ENCODE measurements at regions not wholly inside any gene's neighbourhood (a gene's known extent, or its start where the extent isn't known, plus 50 kb on each side); places are given as distances from the start of the nearest gene placed in this dataset.

GRCh38 chr9:10806868-10807267 is 194.1 kb upstream of the PTPRD start:
- DNase-seq: no peak
- H3K9me3 ChIP-seq (ENCODE audit: control extremely low read depth in 1 of 5, control insufficient read depth in 4 of 5, insufficient read depth in 2 of 5, low read depth in 1 of 5, low read length in 4 of 5): peaks cover 0 to 2% (median 0%) of the 10 kb centered on the region in 5 experiments
- H3K4me3 ChIP-seq (ENCODE audit: control insufficient read depth in 1 of 7, extremely low read depth in 1 of 7, insufficient read depth in 4 of 7, low read depth in 2 of 7, low read length in 6 of 7): no peak overlapping the region
- POLR2A ChIA-PET: no interaction called here
- CTCF ChIA-PET: interaction anchor here (0.6 kb wide), 1 partner anchor 79 kb away, joined by 4 read pairs; no protein-coding TSS in a partner anchor
- H3K27me3 ChIP-seq (replicated peaks in 2 of 5; ENCODE audit: control insufficient read depth in 4 of 5, insufficient read depth in 5 of 5, low read length in 4 of 5): no peaks in the 10 kb centered on the region
- 100% methylated on average over 2 of the region's 3 CpGs for WGBS (ENCODE audit: insufficient coverage)
- H3K4me1 ChIP-seq (ENCODE audit: control extremely low read depth in 1 of 4, control insufficient read depth in 4 of 4, insufficient read depth in 4 of 4, low read length in 3 of 4): no peaks in the 10 kb centered on the region
- no peaks in the 10 kb centered on the region for H3K36me3 ChIP-seq (ENCODE audit: control insufficient read depth in 4 of 4, insufficient read depth in 4 of 4, low read length in 3 of 4)
- H3K27ac ChIP-seq (ENCODE audit: insufficient read depth in 1 of 2, low read depth in 1 of 2, low read length in 2 of 2, poor library complexity in 1 of 2, severe bottlenecking in 2 of 2): no peak overlapping the region

GRCh38 chr9:10818206-10818605 is 205.4 kb upstream of the PTPRD start:
- Histone ChIP-seq H3K27me3 (replicated peaks in 2 of 5; ENCODE audit: control insufficient read depth in 4 of 5, insufficient read depth in 5 of 5, low read length in 4 of 5) (no peaks in the 10 kb centered on the region), H3K27ac (ENCODE audit: insufficient read depth in 1 of 2, low read depth in 1 of 2, low read length in 2 of 2, poor library complexity in 1 of 2, severe bottlenecking in 2 of 2) (no peak overlapping the region), H3K4me1 (ENCODE audit: control extremely low read depth in 1 of 4, control insufficient read depth in 4 of 4, insufficient read depth in 4 of 4, low read length in 3 of 4) (no peaks in the 10 kb centered on the region), H3K36me3 (ENCODE audit: control insufficient read depth in 4 of 4, insufficient read depth in 4 of 4, low read length in 3 of 4) (no peaks in the 10 kb centered on the region), H3K9me3 (ENCODE audit: control extremely low read depth in 1 of 5, control insufficient read depth in 4 of 5, insufficient read depth in 2 of 5, low read depth in 1 of 5, low read length in 4 of 5) (peaks cover 0 to 2% (median 0%) of the 10 kb centered on the region in 5 experiments), H3K4me3 (ENCODE audit: control insufficient read depth in 1 of 7, extremely low read depth in 1 of 7, insufficient read depth in 4 of 7, low read depth in 2 of 7, low read length in 6 of 7) (no peak overlapping the region)
- ChIA-PET POLR2A (no interaction called here), CTCF (no interaction called here)
- WGBS (ENCODE audit: insufficient coverage): no CpG with 5 or more reads among the region's 1 CpG
- peak in 2 of 3 donors; percentile 51 to 66 for DNase-seq

DNA sequence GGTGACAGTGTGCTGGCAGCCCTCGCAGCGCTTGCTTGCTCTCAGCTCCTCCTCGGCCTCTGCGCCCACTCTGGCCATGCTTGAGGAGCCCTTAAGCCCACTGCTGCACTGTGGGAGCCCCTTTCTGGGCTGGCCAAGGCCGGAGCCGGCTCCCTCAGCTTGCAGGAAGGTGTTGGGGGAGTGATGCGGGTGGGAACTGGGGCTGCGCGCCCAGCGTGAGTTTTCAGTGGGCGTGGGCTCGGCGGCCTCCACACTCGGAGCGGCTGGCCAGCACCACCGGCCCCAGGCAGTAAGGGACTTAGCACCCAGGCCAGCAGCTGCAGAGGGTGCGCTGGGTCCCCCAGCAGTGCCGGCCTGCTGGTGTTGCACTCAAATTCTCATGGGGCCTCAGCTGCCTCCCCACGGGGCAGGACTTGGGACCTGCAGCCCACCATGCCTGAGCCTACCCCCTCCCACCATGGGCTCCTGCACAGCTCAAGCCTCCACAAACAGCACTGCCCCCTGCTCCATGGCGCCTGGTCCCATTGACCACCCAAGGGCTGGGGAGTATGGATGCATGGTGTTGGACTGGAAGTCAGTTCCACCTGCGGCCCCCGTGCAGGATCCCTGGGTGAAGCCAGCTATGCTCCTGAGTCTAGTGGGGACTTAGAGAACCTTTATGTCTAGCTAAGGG is 223.1 kb upstream of the PTPRD start:
- Histone ChIP-seq H3K27ac (ENCODE audit: insufficient read depth in 1 of 2, low read depth in 1 of 2, low read length in 2 of 2, poor library complexity in 1 of 2, severe bottlenecking in 2 of 2) (no peak overlapping the region), H3K36me3 (ENCODE audit: control insufficient read depth in 4 of 4, insufficient read depth in 4 of 4, low read length in 3 of 4) (no peaks in the 10 kb centered on the region), H3K27me3 (replicated peaks in 2 of 5; ENCODE audit: control insufficient read depth in 4 of 5, insufficient read depth in 5 of 5, low read length in 4 of 5) (no peaks in the 10 kb centered on the region), H3K4me1 (ENCODE audit: control extremely low read depth in 1 of 4, control insufficient read depth in 4 of 4, insufficient read depth in 4 of 4, low read length in 3 of 4) (no peaks in the 10 kb centered on the region), H3K9me3 (ENCODE audit: control extremely low read depth in 1 of 5, control insufficient read depth in 4 of 5, insufficient read depth in 2 of 5, low read depth in 1 of 5, low read length in 4 of 5) (no peaks in the 10 kb centered on the region), H3K4me3 (ENCODE audit: control insufficient read depth in 1 of 7, extremely low read depth in 1 of 7, insufficient read depth in 4 of 7, low read depth in 2 of 7, low read length in 6 of 7) (no peak overlapping the region)
- no peak for DNase-seq
- WGBS (ENCODE audit: insufficient coverage): 91% methylated on average over 17 of the region's 22 CpGs
- CTCF ChIA-PET: no interaction called here
- POLR2A ChIA-PET: no interaction called here

GRCh38 chr9:10843151-10843550 is 230.3 kb upstream of the PTPRD start:
- Histone ChIP-seq H3K9me3 (ENCODE audit: control extremely low read depth in 1 of 5, control insufficient read depth in 4 of 5, insufficient read depth in 2 of 5, low read depth in 1 of 5, low read length in 4 of 5) (no peaks in the 10 kb centered on the region), H3K27me3 (replicated peaks in 2 of 5; ENCODE audit: control insufficient read depth in 4 of 5, insufficient read depth in 5 of 5, low read length in 4 of 5) (no peaks in the 10 kb centered on the region), H3K4me3 (ENCODE audit: control insufficient read depth in 1 of 7, extremely low read depth in 1 of 7, insufficient read depth in 4 of 7, low read depth in 2 of 7, low read length in 6 of 7) (no peak overlapping the region), H3K36me3 (ENCODE audit: control insufficient read depth in 4 of 4, insufficient read depth in 4 of 4, low read length in 3 of 4) (no peaks in the 10 kb centered on the region), H3K27ac (ENCODE audit: insufficient read depth in 1 of 2, low read depth in 1 of 2, low read length in 2 of 2, poor library complexity in 1 of 2, severe bottlenecking in 2 of 2) (no peak overlapping the region), H3K4me1 (ENCODE audit: control extremely low read depth in 1 of 4, control insufficient read depth in 4 of 4, insufficient read depth in 4 of 4, low read length in 3 of 4) (no peaks in the 10 kb centered on the region)
- WGBS (ENCODE audit: insufficient coverage): 94% methylated on average over 2 of the region's 3 CpGs
- CTCF ChIA-PET: interaction anchor here (0.7 kb wide), 1 partner anchor 9 kb away, joined by 3 read pairs; no protein-coding TSS in a partner anchor
- POLR2A ChIA-PET: no interaction called here
- DNase-seq: no peak

- no peak for DNase-seq
- CTCF ChIA-PET: no interaction called here
- WGBS (ENCODE audit: insufficient coverage): no CpG with 5 or more reads among the region's 1 CpG
- Histone ChIP-seq H3K27ac (ENCODE audit: insufficient read depth in 1 of 2, low read depth in 1 of 2, low read length in 2 of 2, poor library complexity in 1 of 2, severe bottlenecking in 2 of 2) (no peak overlapping the region), H3K4me3 (ENCODE audit: control insufficient read depth in 1 of 7, extremely low read depth in 1 of 7, insufficient read depth in 4 of 7, low read depth in 2 of 7, low read length in 6 of 7) (no peak overlapping the region), H3K36me3 (ENCODE audit: control insufficient read depth in 4 of 4, insufficient read depth in 4 of 4, low read length in 3 of 4) (no peaks in the 10 kb centered on the region), H3K9me3 (ENCODE audit: control extremely low read depth in 1 of 5, control insufficient read depth in 4 of 5, insufficient read depth in 2 of 5, low read depth in 1 of 5, low read length in 4 of 5) (no peaks in the 10 kb centered on the region), H3K4me1 (ENCODE audit: control extremely low read depth in 1 of 4, control insufficient read depth in 4 of 4, insufficient read depth in 4 of 4, low read length in 3 of 4) (no peaks in the 10 kb centered on the region), H3K27me3 (replicated peaks in 2 of 5; ENCODE audit: control insufficient read depth in 4 of 5, insufficient read depth in 5 of 5, low read length in 4 of 5) (no peaks in the 10 kb centered on the region)
- POLR2A ChIA-PET: no interaction called here
These were observed 243.0 kb upstream of the PTPRD start for GRCh38 chr9:10855847-10856246.

- no peaks in the 10 kb centered on the region for H3K36me3 ChIP-seq (ENCODE audit: control insufficient read depth in 4 of 4, insufficient read depth in 4 of 4, low read length in 3 of 4)
- ChIA-PET POLR2A (no interaction called here), CTCF (no interaction called here)
- no peaks in the 10 kb centered on the region for H3K9me3 ChIP-seq (ENCODE audit: control extremely low read depth in 1 of 5, control insufficient read depth in 4 of 5, insufficient read depth in 2 of 5, low read depth in 1 of 5, low read length in 4 of 5)
- H3K27me3 ChIP-seq (replicated peaks in 2 of 5; ENCODE audit: control insufficient read depth in 4 of 5, insufficient read depth in 5 of 5, low read length in 4 of 5): no peaks in the 10 kb centered on the region
- WGBS (ENCODE audit: insufficient coverage): no CpG with 5 or more reads among the region's 1 CpG
- no peaks in the 10 kb centered on the region for H3K4me1 ChIP-seq (ENCODE audit: control extremely low read depth in 1 of 4, control insufficient read depth in 4 of 4, insufficient read depth in 4 of 4, low read length in 3 of 4)
- no peak overlapping the region for H3K4me3 ChIP-seq (ENCODE audit: control insufficient read depth in 1 of 7, extremely low read depth in 1 of 7, insufficient read depth in 4 of 7, low read depth in 2 of 7, low read length in 6 of 7)
- no peak overlapping the region for H3K27ac ChIP-seq (ENCODE audit: insufficient read depth in 1 of 2, low read depth in 1 of 2, low read length in 2 of 2, poor library complexity in 1 of 2, severe bottlenecking in 2 of 2)
- DNase-seq: no peak
These were observed 246.0 kb upstream of the PTPRD start for GRCh38 chr9:10858817-10859216.

DNA sequence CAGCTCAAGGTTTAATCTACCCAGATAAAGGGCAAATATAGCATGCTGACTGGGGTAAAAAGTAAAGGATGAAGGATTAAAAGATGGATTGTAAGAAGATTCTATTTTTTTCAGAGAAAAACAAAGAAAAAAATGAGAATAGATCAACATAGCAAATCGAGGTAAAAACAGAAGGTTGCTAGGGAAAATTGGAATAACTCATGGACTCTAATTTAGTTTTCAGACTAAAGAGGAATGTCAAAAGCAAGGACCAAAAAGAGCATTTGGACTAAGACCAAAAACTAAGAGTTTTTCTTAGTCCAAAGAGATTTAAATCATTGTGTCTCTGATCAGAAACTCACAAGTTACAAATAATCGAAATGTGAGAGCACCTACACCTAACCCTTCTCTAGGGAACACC is 250.7 kb upstream of the PTPRD start:
- Histone ChIP-seq H3K4me3 (ENCODE audit: control insufficient read depth in 1 of 7, extremely low read depth in 1 of 7, insufficient read depth in 4 of 7, low read depth in 2 of 7, low read length in 6 of 7) (no peak overlapping the region), H3K36me3 (ENCODE audit: control insufficient read depth in 4 of 4, insufficient read depth in 4 of 4, low read length in 3 of 4) (no peaks in the 10 kb centered on the region), H3K9me3 (ENCODE audit: control extremely low read depth in 1 of 5, control insufficient read depth in 4 of 5, insufficient read depth in 2 of 5, low read depth in 1 of 5, low read length in 4 of 5) (no peaks in the 10 kb centered on the region), H3K27ac (ENCODE audit: insufficient read depth in 1 of 2, low read depth in 1 of 2, low read length in 2 of 2, poor library complexity in 1 of 2, severe bottlenecking in 2 of 2) (no peak overlapping the region), H3K4me1 (ENCODE audit: control extremely low read depth in 1 of 4, control insufficient read depth in 4 of 4, insufficient read depth in 4 of 4, low read length in 3 of 4) (no peaks in the 10 kb centered on the region), H3K27me3 (replicated peaks in 2 of 5; ENCODE audit: control insufficient read depth in 4 of 5, insufficient read depth in 5 of 5, low read length in 4 of 5) (no peaks in the 10 kb centered on the region)
- DNase-seq: no peak
- WGBS (ENCODE audit: insufficient coverage): no CpG with 5 or more reads among the region's 2 CpGs
- ChIA-PET CTCF (no interaction called here), POLR2A (no interaction called here)
